ENCODE measurements at regions not wholly inside any gene's neighbourhood (a gene's known extent, or its start where the extent isn't known, plus 50 kb on each side); places are given as distances from the start of the nearest gene placed in this dataset.

DNA sequence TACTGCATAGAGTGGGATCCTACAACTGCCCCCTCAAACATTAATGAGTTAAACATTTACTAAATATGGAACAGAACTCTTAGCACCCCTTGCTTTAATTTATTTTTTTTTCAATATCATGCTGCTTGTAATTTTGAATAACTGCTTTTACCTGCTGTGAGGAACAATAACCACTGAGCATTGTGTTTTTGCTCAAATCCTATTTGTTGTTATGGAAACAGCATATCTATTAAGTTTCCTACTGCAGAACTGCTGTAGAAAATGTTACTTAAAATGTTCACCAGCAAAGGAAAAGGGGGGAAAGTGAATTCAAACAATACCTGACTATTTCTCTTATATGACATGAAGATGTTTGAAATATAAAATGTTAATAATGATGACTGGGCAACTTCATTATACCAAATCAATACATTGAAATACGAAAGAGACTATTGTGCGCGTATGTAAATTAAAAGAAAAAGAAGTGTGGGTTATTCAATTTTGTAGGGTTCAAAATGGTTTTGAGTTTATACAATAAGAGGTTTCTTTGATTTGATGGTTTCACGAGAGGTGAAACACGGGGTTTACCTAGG lies 1043.8 kb upstream of the NUDT12 start:
- 100% methylated on average over 2 of the region's 5 CpGs for WGBS (ENCODE audit: insufficient coverage)

DNA sequence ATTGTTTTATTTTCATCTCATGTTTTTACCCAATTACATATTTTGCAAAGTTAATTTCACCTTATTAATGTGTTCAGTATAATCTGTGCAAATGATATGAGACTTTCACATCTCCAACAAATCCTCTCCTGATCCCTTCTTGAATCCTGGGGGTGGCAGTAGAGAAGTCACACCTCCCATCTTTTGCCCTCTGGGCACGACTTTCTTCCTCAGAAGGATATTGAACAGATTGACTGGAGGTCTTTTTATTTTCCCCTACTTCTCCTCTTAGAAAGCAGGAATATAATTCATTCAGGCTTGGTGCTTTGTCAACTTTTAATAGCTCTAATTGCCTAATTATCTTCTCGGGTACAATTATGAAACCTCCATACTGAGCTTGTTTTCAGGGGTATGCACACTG lies 1037.1 kb upstream of the NUDT12 start:
- WGBS (ENCODE audit: insufficient coverage): no CpG with 5 or more reads among the region's 2 CpGs
- Histone ChIP-seq H3K79me2 (ENCODE audit: control insufficient read depth, insufficient read depth, low read length) (no peaks in the 10 kb centered on the region), H3K4me3 (ENCODE audit: control extremely low read depth in 1 of 5, extremely low read depth in 1 of 5, insufficient read depth in 1 of 5, low read depth in 2 of 5, low read length in 4 of 5) (no peak overlapping the region), H3K9me3 (ENCODE audit: control extremely low read depth in 1 of 3, control insufficient read depth in 2 of 3, insufficient read depth in 1 of 3, low read length in 2 of 3) (peaks cover 0 to 3% (median 3%) of the 10 kb centered on the region in 3 donors), H2AFZ (ENCODE audit: insufficient read depth, low read depth, low read length, poor library complexity, severe bottlenecking) (no peak overlapping the region), H3K9ac (ENCODE audit: low read length) (no peak overlapping the region), H3K36me3 (replicated peaks in 1 of 2; ENCODE audit: control extremely low read depth in 1 of 2, control insufficient read depth in 1 of 2, extremely low read depth in 1 of 2, insufficient read depth in 2 of 2, low read length in 1 of 2) (no peaks in the 10 kb centered on the region), H3K27me3 (replicated peaks in 1 of 4; ENCODE audit: control extremely low read depth in 1 of 4, control insufficient read depth in 3 of 4, insufficient read depth in 4 of 4, low read length in 3 of 4) (no peaks in the 10 kb centered on the region), H4K20me1 (ENCODE audit: control insufficient read depth, insufficient read depth, low read length, poor library complexity, severe bottlenecking) (no peaks in the 10 kb centered on the region), H3K27ac (ENCODE audit: low read length in 2 of 2) (no peak overlapping the region), H3K4me1 (ENCODE audit: control insufficient read depth in 2 of 2, insufficient read depth in 2 of 2, low read length in 2 of 2) (no peaks in the 10 kb centered on the region), H3K4me2 (replicated peaks; ENCODE audit: low read depth, low read length, poor library complexity, severe bottlenecking) (no peak overlapping the region)
- no peak for DNase-seq
- TF ChIP-seq, protein P1, sequence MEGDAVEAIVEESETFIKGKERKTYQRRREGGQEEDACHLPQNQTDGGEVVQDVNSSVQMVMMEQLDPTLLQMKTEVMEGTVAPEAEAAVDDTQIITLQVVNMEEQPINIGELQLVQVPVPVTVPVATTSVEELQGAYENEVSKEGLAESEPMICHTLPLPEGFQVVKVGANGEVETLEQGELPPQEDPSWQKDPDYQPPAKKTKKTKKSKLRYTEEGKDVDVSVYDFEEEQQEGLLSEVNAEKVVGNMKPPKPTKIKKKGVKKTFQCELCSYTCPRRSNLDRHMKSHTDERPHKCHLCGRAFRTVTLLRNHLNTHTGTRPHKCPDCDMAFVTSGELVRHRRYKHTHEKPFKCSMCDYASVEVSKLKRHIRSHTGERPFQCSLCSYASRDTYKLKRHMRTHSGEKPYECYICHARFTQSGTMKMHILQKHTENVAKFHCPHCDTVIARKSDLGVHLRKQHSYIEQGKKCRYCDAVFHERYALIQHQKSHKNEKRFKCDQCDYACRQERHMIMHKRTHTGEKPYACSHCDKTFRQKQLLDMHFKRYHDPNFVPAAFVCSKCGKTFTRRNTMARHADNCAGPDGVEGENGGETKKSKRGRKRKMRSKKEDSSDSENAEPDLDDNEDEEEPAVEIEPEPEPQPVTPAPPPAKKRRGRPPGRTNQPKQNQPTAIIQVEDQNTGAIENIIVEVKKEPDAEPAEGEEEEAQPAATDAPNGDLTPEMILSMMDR (IDR thresholded peaks at IDR 0.05): no peak
- no peak for TF ChIP-seq EZH2 (IDR thresholded peaks at IDR 0.05; ENCODE audit: borderline replicate concordance, insufficient read depth, low read depth, low read length, poor library complexity, severe bottlenecking)
- Mint-ChIP-seq H3K4me3 (no peak overlapping the region), H3K4me1 (no peaks in the 10 kb centered on the region), H3K27ac (no peak overlapping the region), H3K9me3 (ENCODE audit: insufficient read depth) (peaks cover 2% of the 10 kb centered on the region), H3K27me3 (no peaks in the 10 kb centered on the region)
- ChIA-PET POLR2A (no interaction called here), CTCF (no interaction called here)
- intact Hi-C loops (cut with micrococcal nuclease): no loop called here
- no peak for ATAC-seq (ENCODE audit: low read depth)

More for the DNA sequence above, 1043.8 kb upstream of the NUDT12 start:
- ATAC-seq (ENCODE audit: low read depth): no peak
- H4K20me1 ChIP-seq (ENCODE audit: control insufficient read depth, insufficient read depth, low read length, poor library complexity, severe bottlenecking): no peaks in the 10 kb centered on the region
- no peaks in the 10 kb centered on the region for H3K27me3 ChIP-seq (replicated peaks in 1 of 4; ENCODE audit: control extremely low read depth in 1 of 4, control insufficient read depth in 3 of 4, insufficient read depth in 4 of 4, low read length in 3 of 4)
- H3K27ac ChIP-seq (ENCODE audit: low read length in 2 of 2): no peak overlapping the region
- Mint-ChIP-seq H3K9me3 (ENCODE audit: insufficient read depth) (peaks cover 5% of the 10 kb centered on the region), H3K27ac (no peak overlapping the region), H3K4me3 (no peak overlapping the region), H3K27me3 (no peaks in the 10 kb centered on the region), H3K4me1 (no peaks in the 10 kb centered on the region)
- TF ChIP-seq, protein P1 (IDR thresholded peaks at IDR 0.05): no peak
- no peak for TF ChIP-seq EZH2 (IDR thresholded peaks at IDR 0.05; ENCODE audit: borderline replicate concordance, insufficient read depth, low read depth, low read length, poor library complexity, severe bottlenecking)
- no peak overlapping the region for H3K4me3 ChIP-seq (ENCODE audit: control extremely low read depth in 1 of 5, extremely low read depth in 1 of 5, insufficient read depth in 1 of 5, low read depth in 2 of 5, low read length in 4 of 5)
- H3K36me3 ChIP-seq (replicated peaks in 1 of 2; ENCODE audit: control extremely low read depth in 1 of 2, control insufficient read depth in 1 of 2, extremely low read depth in 1 of 2, insufficient read depth in 2 of 2, low read length in 1 of 2): no peaks in the 10 kb centered on the region
- no peak overlapping the region for H2AFZ ChIP-seq (ENCODE audit: insufficient read depth, low read depth, low read length, poor library complexity, severe bottlenecking)
- H3K79me2 ChIP-seq (ENCODE audit: control insufficient read depth, insufficient read depth, low read length): no peaks in the 10 kb centered on the region
- H3K9ac ChIP-seq (ENCODE audit: low read length): no peak overlapping the region
- H3K9me3 ChIP-seq (ENCODE audit: control extremely low read depth in 1 of 3, control insufficient read depth in 2 of 3, insufficient read depth in 1 of 3, low read length in 2 of 3): peaks cover 0 to 3% (median 0%) of the 10 kb centered on the region in 3 donors
- intact Hi-C loops (cut with micrococcal nuclease): no loop called here
- H3K4me2 ChIP-seq (replicated peaks; ENCODE audit: low read depth, low read length, poor library complexity, severe bottlenecking): no peak overlapping the region
- DNase-seq: no peak
- no peaks in the 10 kb centered on the region for H3K4me1 ChIP-seq (ENCODE audit: control insufficient read depth in 2 of 2, insufficient read depth in 2 of 2, low read length in 2 of 2)
- CTCF ChIA-PET: no interaction called here
- POLR2A ChIA-PET: no interaction called here
